ENCODE measurements at regions not wholly inside any gene's neighbourhood (a gene's known extent, or its start where the extent isn't known, plus 50 kb on each side); places are given as distances from the start of the nearest gene placed in this dataset.

GRCh38 chr1:79663916-79664315 lies 657.4 kb upstream of the ADGRL4 start:
- no peaks in the 10 kb centered on the region for H3K36me3 ChIP-seq
- no peaks in the 10 kb centered on the region for H3K9me3 ChIP-seq
- no peaks in the 10 kb centered on the region for H3K27me3 ChIP-seq
- WGBS, 2 donors = 29 to 50% methylated on average over 2 of the region's 2 CpGs
- intact Hi-C loops (cut with DNase I) = no loop called here
- no peak for TF ChIP-seq POLR2A (IDR thresholded peaks at IDR 0.05)
- no peak for TF ChIP-seq CTCF (IDR thresholded peaks at IDR 0.05)
- H3K27ac ChIP-seq = no peak overlapping the region
- no peaks in the 10 kb centered on the region for H3K4me1 ChIP-seq
- H3K4me3 ChIP-seq = no peak overlapping the region
- DNase-seq = no peak

GRCh38 chr1:79662596-79662995 lies 656.1 kb upstream of the ADGRL4 start:
- Histone ChIP-seq H3K4me1 (no peaks in the 10 kb centered on the region), H3K27me3 (no peaks in the 10 kb centered on the region), H3K27ac (no peak overlapping the region), H3K36me3 (no peaks in the 10 kb centered on the region), H3K4me3 (no peak overlapping the region), H3K9me3 (no peaks in the 10 kb centered on the region)
- TF ChIP-seq POLR2A (IDR thresholded peaks at IDR 0.05) = no peak
- TF ChIP-seq CTCF (IDR thresholded peaks at IDR 0.05) = no peak
- DNase-seq = no peak
- intact Hi-C loops (cut with DNase I) = no loop called here
- WGBS, 2 donors = 25 to 29% methylated on average over 1 of the region's 1 CpG

- TF ChIP-seq CTCF (IDR thresholded peaks at IDR 0.05) (no peak), POLR2A (IDR thresholded peaks at IDR 0.05) (no peak)
- intact Hi-C loops (cut with DNase I) = no loop called here
- WGBS, 2 donors = 60 to 62% methylated on average over 2 of the region's 2 CpGs
- H3K9me3 ChIP-seq = no peaks in the 10 kb centered on the region
- no peaks in the 10 kb centered on the region for H3K36me3 ChIP-seq
- DNase-seq = no peak
- no peak overlapping the region for H3K27ac ChIP-seq
- H3K4me3 ChIP-seq = no peak overlapping the region
- no peaks in the 10 kb centered on the region for H3K27me3 ChIP-seq
- H3K4me1 ChIP-seq = no peaks in the 10 kb centered on the region
These were observed 653.6 kb upstream of the ADGRL4 start for GRCh38 chr1:79660129-79660528.

GRCh38 chr1:79657951-79658658 lies 651.6 kb upstream of the ADGRL4 start:
- WGBS, 2 donors = 50% methylated on average over 2 of the region's 2 CpGs
- no peak overlapping the region for H3K27ac ChIP-seq
- no peak for TF ChIP-seq CTCF (IDR thresholded peaks at IDR 0.05)
- TF ChIP-seq POLR2A (IDR thresholded peaks at IDR 0.05) = no peak
- H3K9me3 ChIP-seq = no peaks in the 10 kb centered on the region
- no peaks in the 10 kb centered on the region for H3K36me3 ChIP-seq
- intact Hi-C loops (cut with DNase I) = no loop called here
- no peak overlapping the region for H3K4me3 ChIP-seq
- no peak for DNase-seq
- H3K4me1 ChIP-seq = no peaks in the 10 kb centered on the region
- H3K27me3 ChIP-seq = no peaks in the 10 kb centered on the region

GRCh38 chr1:79655876-79656275 lies 649.3 kb upstream of the ADGRL4 start:
- H3K27ac ChIP-seq = no peak overlapping the region
- H3K4me1 ChIP-seq = no peaks in the 10 kb centered on the region
- intact Hi-C loops (cut with DNase I) = no loop called here
- H3K27me3 ChIP-seq = no peaks in the 10 kb centered on the region
- DNase-seq = no peak
- TF ChIP-seq POLR2A (IDR thresholded peaks at IDR 0.05) = no peak
- no peak for TF ChIP-seq CTCF (IDR thresholded peaks at IDR 0.05)
- no peak overlapping the region for H3K4me3 ChIP-seq
- H3K9me3 ChIP-seq = no peaks in the 10 kb centered on the region
- 51 to 57% methylated on average over 2 of the region's 2 CpGs for WGBS, 2 donors
- no peaks in the 10 kb centered on the region for H3K36me3 ChIP-seq
